ENCODE measurements at regions not wholly inside any gene's neighbourhood (a gene's known extent, or its start where the extent isn't known, plus 50 kb on each side); places are given as distances from the start of the nearest gene placed in this dataset.

GRCh38 chr9:82108941-82109340 lies 120.4 kb downstream of the SPATA31D1 start:
- H3F3A ChIP-seq (ENCODE audit: insufficient read depth, low read length, poor library complexity, severe bottlenecking): no peaks in the 10 kb centered on the region
- no peaks in the 10 kb centered on the region for H3K36me3 ChIP-seq (ENCODE audit: insufficient read depth, low read length)
- no peak overlapping the region for H3K9ac ChIP-seq (ENCODE audit: low read length)
- no peak overlapping the region for H3K27ac ChIP-seq (ENCODE audit: low read length)
- no peaks in the 10 kb centered on the region for H3K79me2 ChIP-seq (replicated peaks; ENCODE audit: insufficient read depth, low read length)
- TF ChIP-seq REST (IDR thresholded peaks at IDR 0.05; ENCODE audit: borderline replicate concordance): no peak
- TF ChIP-seq MXI1 (conservative IDR thresholded peaks at IDR 0.05; ENCODE audit: poor library complexity, severe bottlenecking): no peak
- no peak for TF ChIP-seq CTCF (IDR thresholded peaks at IDR 0.05; ENCODE audit: poor library complexity, severe bottlenecking)
- no peak for TF ChIP-seq EZH2 (IDR thresholded peaks at IDR 0.05; ENCODE audit: borderline replicate concordance, insufficient read depth, low read length, poor library complexity, severe bottlenecking)
- TF ChIP-seq SMC3 (conservative IDR thresholded peaks at IDR 0.05; ENCODE audit: poor library complexity): no peak
- TF ChIP-seq POLR2AphosphoS5 (IDR thresholded peaks at IDR 0.05): no peak
- TF ChIP-seq RAD21 (conservative IDR thresholded peaks at IDR 0.05): no peak
- no peak for TF ChIP-seq TAF1 (IDR thresholded peaks at IDR 0.05; ENCODE audit: low read depth)
- no peak for TF ChIP-seq EP300 (conservative IDR thresholded peaks at IDR 0.05; ENCODE audit: poor library complexity, severe bottlenecking)
- H3K4me3 ChIP-seq (ENCODE audit: low read length): no peak overlapping the region
- no peaks in the 10 kb centered on the region for H3K9me3 ChIP-seq (ENCODE audit: low read length)
- no peak overlapping the region for H3K4me2 ChIP-seq (ENCODE audit: low read length)
- no peaks in the 10 kb centered on the region for H4K20me1 ChIP-seq (ENCODE audit: insufficient read depth)
- no peaks in the 10 kb centered on the region for H3K9me2 ChIP-seq (ENCODE audit: insufficient read depth, low read length)
- no peaks in the 10 kb centered on the region for H3K27me3 ChIP-seq (ENCODE audit: insufficient read depth, low read depth, low read length)
- no peak overlapping the region for H2AFZ ChIP-seq (ENCODE audit: low read depth, low read length)

- H2AFZ ChIP-seq (ENCODE audit: low read depth, low read length): no peak overlapping the region
- no peaks in the 10 kb centered on the region for H4K20me1 ChIP-seq (ENCODE audit: insufficient read depth)
- H3K9me3 ChIP-seq (ENCODE audit: low read length): no peaks in the 10 kb centered on the region
- H3K36me3 ChIP-seq (ENCODE audit: insufficient read depth, low read length): no peaks in the 10 kb centered on the region
- no peak overlapping the region for H3K9ac ChIP-seq (ENCODE audit: low read length)
- no peak overlapping the region for H3K4me2 ChIP-seq (ENCODE audit: low read length)
- H3F3A ChIP-seq (ENCODE audit: insufficient read depth, low read length, poor library complexity, severe bottlenecking): no peaks in the 10 kb centered on the region
- H3K27me3 ChIP-seq (ENCODE audit: insufficient read depth, low read depth, low read length): no peaks in the 10 kb centered on the region
- H3K27ac ChIP-seq (ENCODE audit: low read length): no peak overlapping the region
- H3K79me2 ChIP-seq (replicated peaks; ENCODE audit: insufficient read depth, low read length): no peaks in the 10 kb centered on the region
- TF ChIP-seq CTCF (IDR thresholded peaks at IDR 0.05; ENCODE audit: poor library complexity, severe bottlenecking): no peak
- no peak for TF ChIP-seq RAD21 (conservative IDR thresholded peaks at IDR 0.05)
- no peak for TF ChIP-seq MXI1 (conservative IDR thresholded peaks at IDR 0.05; ENCODE audit: poor library complexity, severe bottlenecking)
- no peak for TF ChIP-seq POLR2AphosphoS5 (IDR thresholded peaks at IDR 0.05)
- no peak for TF ChIP-seq SMC3 (conservative IDR thresholded peaks at IDR 0.05; ENCODE audit: poor library complexity)
- TF ChIP-seq REST (IDR thresholded peaks at IDR 0.05; ENCODE audit: borderline replicate concordance): no peak
- no peak for TF ChIP-seq TAF1 (IDR thresholded peaks at IDR 0.05; ENCODE audit: low read depth)
- no peak for TF ChIP-seq EP300 (conservative IDR thresholded peaks at IDR 0.05; ENCODE audit: poor library complexity, severe bottlenecking)
- TF ChIP-seq EZH2 (IDR thresholded peaks at IDR 0.05; ENCODE audit: borderline replicate concordance, insufficient read depth, low read length, poor library complexity, severe bottlenecking): no peak
- H3K9me2 ChIP-seq (ENCODE audit: insufficient read depth, low read length): no peaks in the 10 kb centered on the region
- H3K4me3 ChIP-seq (ENCODE audit: low read length): no peak overlapping the region
These were observed 121.1 kb downstream of the SPATA31D1 start for GRCh38 chr9:82109626-82110025.
